GM12875 (cell line): ENCODE measurements at regions not wholly inside any gene's neighbourhood (a gene's known extent, or its start where the extent isn't known, plus 50 kb on each side); places are given as distances from the start of the nearest gene placed in this dataset.

ENCODE experiments used
- H3K4me3 ChIP-seq: one replicate; pipeline ENCODE4 v1.5.1; 2011; ENCODE audit warnings: low read depth, low read length, control low read depth
- CTCF ChIP-seq: IDR thresholded peaks from 2 replicates; pipeline ENCODE4 v1.5.1; 2011; ENCODE audit warnings: low read depth, mild to moderate bottlenecking, control low read depth, inconsistent platforms, low read length, moderate library complexity, borderline replicate concordance; ENCODE audit not compliant: insufficient read depth

DNA sequence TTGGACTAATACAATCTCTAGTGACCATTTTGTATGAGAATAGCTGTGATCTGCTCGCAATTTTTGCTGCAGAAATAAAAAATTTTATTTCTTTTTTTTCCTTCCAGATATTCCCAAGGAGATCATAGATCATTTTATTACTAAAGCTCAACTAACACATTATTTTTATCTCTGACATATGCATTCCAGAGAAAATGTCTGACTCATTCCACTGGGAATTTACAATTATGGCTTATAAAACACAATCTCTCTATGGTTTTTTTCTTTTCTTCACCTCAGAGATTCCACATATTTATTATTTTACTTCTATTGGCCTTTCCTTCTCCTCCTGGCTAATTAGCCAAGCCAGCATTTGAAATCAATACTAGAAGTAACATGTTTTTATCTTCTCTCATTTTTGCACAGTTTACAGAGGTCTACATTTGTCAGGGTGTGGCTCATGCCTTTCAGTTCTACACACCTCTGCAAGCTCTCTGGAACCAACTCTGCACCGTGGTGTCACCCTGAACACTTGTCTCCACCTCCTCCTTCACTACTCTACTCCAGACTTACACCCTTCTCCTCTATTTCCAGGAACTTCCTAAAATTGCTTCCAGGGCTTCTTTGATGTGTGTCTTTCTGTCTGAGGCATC, 59.8 kb upstream of the GPM6A start:
- no peak overlapping the region for H3K4me3 ChIP-seq
- no peak for TF ChIP-seq CTCF

GRCh38 chr4:175873707-175874106, 61.6 kb upstream of the GPM6A start:
- no peak overlapping the region for H3K4me3 ChIP-seq
- no peak for TF ChIP-seq CTCF

- no peak overlapping the region for H3K4me3 ChIP-seq
- no peak for TF ChIP-seq CTCF
These were observed 62.2 kb upstream of the GPM6A start for GRCh38 chr4:175874306-175874705.

- no peak for TF ChIP-seq CTCF
- H3K4me3 ChIP-seq, result no peak overlapping the region
These were observed 64.1 kb upstream of the GPM6A start for GRCh38 chr4:175875993-175876771.

DNA sequence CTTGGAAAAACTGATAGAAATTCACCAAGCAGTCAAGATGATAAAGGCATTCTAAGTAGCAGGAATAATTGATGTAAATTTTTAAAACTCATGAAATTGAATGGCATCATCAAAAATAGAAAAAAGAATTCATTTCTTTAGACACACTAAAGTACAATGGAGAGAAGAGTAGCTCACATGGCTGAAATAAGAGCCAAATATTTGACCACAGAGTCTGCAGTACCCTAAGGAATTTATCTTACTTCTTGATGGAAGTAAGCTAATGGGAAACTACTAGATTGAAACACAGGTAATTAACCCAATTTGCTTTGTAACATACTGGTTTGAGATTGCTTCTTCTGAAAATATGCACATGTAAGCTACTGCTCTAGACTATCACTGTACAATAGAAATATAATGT, 70.8 kb upstream of the GPM6A start:
- H3K4me3 ChIP-seq, result no peak overlapping the region

DNA sequence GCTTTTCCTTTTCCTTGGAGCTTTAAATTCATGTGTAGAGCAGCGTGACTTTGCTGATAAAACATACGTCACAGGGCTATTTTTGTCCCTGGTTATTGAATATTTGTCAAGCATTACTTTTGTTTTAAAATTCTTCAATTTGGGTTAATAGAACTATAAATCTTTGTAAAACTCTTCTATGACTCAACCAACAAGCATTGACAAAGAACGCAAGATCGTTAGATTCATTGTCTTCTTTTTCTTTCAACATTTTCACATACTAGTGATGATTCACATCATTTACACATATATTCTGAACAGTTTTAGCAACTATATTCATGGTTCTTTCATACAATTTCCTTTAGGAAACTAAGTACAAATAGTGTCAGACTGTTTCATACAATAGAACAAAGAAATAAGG, 72.0 kb upstream of the GPM6A start:
- no peak for TF ChIP-seq CTCF
- H3K4me3 ChIP-seq, result no peak overlapping the region

More for the DNA sequence above, 70.8 kb upstream of the GPM6A start:
- no peak for TF ChIP-seq CTCF

DNA sequence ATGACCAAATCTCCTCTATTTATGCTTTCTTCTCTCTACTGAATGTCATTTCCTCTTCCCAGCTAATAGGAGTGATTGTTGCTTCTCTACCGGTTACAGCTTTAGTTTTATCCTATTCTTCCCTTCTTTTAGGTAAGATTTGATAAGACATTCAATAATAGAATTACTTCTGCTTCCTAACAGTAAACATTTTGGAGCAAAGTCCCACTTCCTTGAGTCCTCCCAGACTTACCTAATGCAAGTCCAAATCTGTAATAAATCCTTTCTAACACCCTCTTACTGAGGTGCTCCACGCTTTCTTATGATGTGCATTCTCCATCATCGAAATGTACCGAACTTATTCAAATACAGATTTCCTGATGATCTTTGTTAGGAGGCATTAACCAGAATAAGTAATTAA, 79.2 kb upstream of the GPM6A start:
- H3K4me3 ChIP-seq, result no peak overlapping the region
- TF ChIP-seq CTCF, result no peak
